H1 (cell line): ENCODE measurements at regions not wholly inside any gene's neighbourhood (a gene's known extent, or its start where the extent isn't known, plus 50 kb on each side); places are given as distances from the start of the nearest gene placed in this dataset.

Experiments
- CEBPB ChIP-seq: IDR thresholded peaks from 2 replicates; pipeline ENCODE4 v1.6.1; 2012; ENCODE audit warnings: low read depth, low read length
- CHD2 ChIP-seq: IDR thresholded peaks from 2 replicates; pipeline ENCODE4 v1.6.1; 2012; ENCODE audit warnings: low read length, improper control_type of control experiment
- CTBP2 ChIP-seq: IDR thresholded peaks from 2 replicates; pipeline ENCODE4 v1.7.0; 2011; ENCODE audit warnings: borderline replicate concordance, mild to moderate bottlenecking, moderate library complexity, mixed read lengths, low read length; ENCODE audit not compliant: insufficient read depth, insufficient read length
- CTCF ChIP-seq, 3 experiments: IDR thresholded peaks; 1 replicate in 2 of 3; 2 replicates in 1 of 3; pipeline versions ENCODE4 v1.5.1 to v1.6.1; 2011; ENCODE audit warnings: low read length in 3 of 3, mild to moderate bottlenecking in 3 of 3, inconsistent platforms in 2 of 3, low read depth in 1 of 3, moderate library complexity in 1 of 3; ENCODE audit not compliant: insufficient read depth in 1 of 3; ENCODE audit errors: control extremely low read depth in 1 of 3
- EP300 ChIP-seq, 2 experiments: IDR thresholded peaks; 1 replicate in 1 of 2; 2 replicates in 1 of 2; pipeline ENCODE4 v1.6.1; 2011 to 2012; ENCODE audit warnings: low read depth in 2 of 2, low read length in 2 of 2, mild to moderate bottlenecking in 2 of 2, borderline replicate concordance in 1 of 2, inconsistent platforms in 1 of 2, moderate library complexity in 1 of 2
- GABPA ChIP-seq: IDR thresholded peaks from 2 replicates; pipeline ENCODE4 v1.6.1; 2011; ENCODE audit warnings: mild to moderate bottlenecking, low read length, moderate library complexity, borderline replicate concordance; ENCODE audit not compliant: insufficient read depth
- KDM5A ChIP-seq: fragments of 200-600 bp; IDR thresholded peaks from 2 replicates; pipeline ENCODE4 v1.7.1; 2012; ENCODE audit warnings: mild to moderate bottlenecking, low read length, inconsistent platforms, mixed read lengths
- PHF8 ChIP-seq: fragments of 200-600 bp; sonication (generic); conservative IDR thresholded peaks from 2 replicates; pipeline ENCODE4 v1.7.1; 2012; ENCODE audit warnings: low read depth, mild to moderate bottlenecking, inconsistent platforms, low read length, moderate library complexity
- POLR2AphosphoS5 ChIP-seq: IDR thresholded peaks from 2 replicates; pipeline ENCODE4 v1.6.1; 2011; ENCODE audit warnings: low read depth, low read length
- RNF2 ChIP-seq: fragments of 200-900, 300-1000 bp; sonication (generic); IDR thresholded peaks from 2 replicates; pipeline ENCODE4 v1.7.1; 2016; ENCODE audit warnings: borderline replicate concordance, low read depth, mild to moderate bottlenecking, antibody characterized with exemption, low read length; ENCODE audit not compliant: poor library complexity, severe bottlenecking; ENCODE audit errors: missing control alignments
- TAF1 ChIP-seq: IDR thresholded peaks from 2 replicates; pipeline ENCODE4 v1.6.1; 2011; ENCODE audit warnings: mild to moderate bottlenecking, low read depth, low read length
- TEAD4 ChIP-seq: IDR thresholded peaks from 2 replicates; pipeline ENCODE4 v1.6.1; 2012; ENCODE audit warnings: low read depth, low read length, inconsistent platforms, mixed read lengths

- TF ChIP-seq TEAD4 (no peak), EP300 (IDR thresholded peaks at IDR 0.05; ENCODE audit: borderline replicate concordance in 1 of 2, low read depth in 2 of 2, low read length in 2 of 2) (no peak), RNF2 (no peak), POLR2AphosphoS5 (no peak), CTCF (IDR thresholded peaks at IDR 0.05; ENCODE audit: control extremely low read depth in 1 of 3, insufficient read depth in 1 of 3, low read depth in 1 of 3, low read length in 3 of 3) (no peak), GABPA (no peak), CTBP2 (no peak), KDM5A (no peak), CHD2 (no peak), PHF8 (no peak), CEBPB (no peak), TAF1 (no peak)
Measured at GRCh38 chr1:104358621-104359020, 608.9 kb downstream of the AMY1C start.
